Smooth muscle cell (in vitro differentiated cells): ENCODE measurements at regions not wholly inside any gene's neighbourhood (a gene's known extent, or its start where the extent isn't known, plus 50 kb on each side); places are given as distances from the start of the nearest gene placed in this dataset.

Experiments
- DNase-seq: peaks from one replicate; lab custom pipeline; 2025; ENCODE audit not compliant: unreplicated experiment; lab: John Stamatoyannopoulos, UW
- H2AFZ ChIP-seq: fragments of 200-600 bp; sonication (generic); 2 replicates; pipeline ENCODE4 v1.6.0; 2016; ENCODE audit warnings: antibody characterized with exemption, low read depth, mild to moderate bottlenecking
- H3F3A ChIP-seq: fragments of 200-600 bp; sonication (generic); 2 replicates; pipeline ENCODE4 v1.6.0; 2017; ENCODE audit warnings: antibody characterized with exemption, low read depth
- H3K27ac ChIP-seq: fragments of 200-600 bp; sonication (generic); 2 replicates; pipeline ENCODE4 v1.5.1; 2016; ENCODE audit warnings: low read depth, mild to moderate bottlenecking
- H3K27me3 ChIP-seq: fragments of 200-600 bp; sonication (generic); 2 replicates; pipeline ENCODE4 v1.6.1; 2016; ENCODE audit warnings: low read depth, mild to moderate bottlenecking
- H3K36me3 ChIP-seq: fragments of 200-600 bp; sonication (generic); 2 replicates; pipeline ENCODE4 v1.5.1; 2016; ENCODE audit warnings: low read depth
- H3K4me1 ChIP-seq: fragments of 200-600 bp; sonication (generic); 2 replicates; pipeline ENCODE4 v1.5.1; 2016; ENCODE audit warnings: low read depth
- H3K4me2 ChIP-seq: fragments of 200-600 bp; sonication (generic); 2 replicates; pipeline ENCODE4 v1.6.0; 2016; ENCODE audit warnings: mild to moderate bottlenecking
- H3K4me3 ChIP-seq: fragments of 200-600 bp; sonication (generic); 2 replicates; pipeline ENCODE4 v1.5.1; 2016; ENCODE audit warnings: mild to moderate bottlenecking
- H3K79me2 ChIP-seq: fragments of 200-600 bp; sonication (generic); 2 replicates; pipeline ENCODE4 v1.6.0; 2016; ENCODE audit warnings: low read depth, mild to moderate bottlenecking
- H3K9ac ChIP-seq: fragments of 200-600 bp; sonication (generic); 2 replicates; pipeline ENCODE4 v1.6.0; 2016; ENCODE audit warnings: low read depth
- H3K9me3 ChIP-seq: fragments of 200-600 bp; sonication (generic); replicated peaks from 2 replicates; pipeline ENCODE4 v1.5.1; 2016; ENCODE audit warnings: low read depth
- H4K20me1 ChIP-seq: fragments of 200-600 bp; sonication (generic); 2 replicates; pipeline ENCODE4 v1.6.0; 2016; ENCODE audit warnings: low read depth
- WGBS: methylation state at CpG from one replicate; pipeline ENCODE4 v1.1.7; 2016; ENCODE audit warnings: low lambda C conversion rate; 5-methylcytosine and 5-hydroxymethylcytosine counted together
- TF ChIP-seq, protein P1 (sequence below): fragments of 200-600 bp; sonication (generic); IDR thresholded peaks from 2 replicates; pipeline ENCODE4 v1.5.1; 2017; ENCODE audit warnings: borderline replicate concordance, mild to moderate bottlenecking, antibody characterized with exemption; ENCODE audit not compliant: insufficient read depth, poor library complexity, severe bottlenecking

DNA sequence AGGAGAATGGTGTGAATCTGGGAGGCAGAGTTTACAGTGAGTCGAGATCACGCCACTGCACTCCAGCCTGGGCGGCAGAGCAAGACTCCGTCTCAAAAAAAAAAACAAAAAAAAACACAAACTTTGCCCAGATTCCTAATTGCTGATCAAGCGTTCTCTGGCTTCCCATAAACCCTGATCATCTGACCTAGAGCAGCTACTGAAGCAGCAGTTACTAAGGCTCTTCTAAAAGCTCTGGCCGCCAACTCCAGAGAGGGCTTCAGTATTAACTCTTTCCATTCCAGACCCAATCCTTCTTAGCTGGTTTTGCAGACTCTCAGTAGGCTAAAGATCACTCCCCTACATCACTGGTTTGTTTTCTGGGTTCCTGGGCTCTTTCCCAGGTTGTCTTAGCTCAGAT lies 201.6 kb downstream of the IGSF11 start:
- Histone ChIP-seq H3K4me3 (no peak overlapping the region), H2AFZ (no peak overlapping the region), H4K20me1 (no peaks in the 10 kb centered on the region), H3K79me2 (no peaks in the 10 kb centered on the region), H3K4me1 (no peaks in the 10 kb centered on the region), H3K4me2 (no peak overlapping the region), H3K9me3 (no peaks in the 10 kb centered on the region), H3K27ac (no peak overlapping the region), H3K9ac (no peak overlapping the region), H3K36me3 (no peaks in the 10 kb centered on the region), H3K27me3 (no peaks in the 10 kb centered on the region), H3F3A (no peaks in the 10 kb centered on the region)
- TF ChIP-seq, protein P1, sequence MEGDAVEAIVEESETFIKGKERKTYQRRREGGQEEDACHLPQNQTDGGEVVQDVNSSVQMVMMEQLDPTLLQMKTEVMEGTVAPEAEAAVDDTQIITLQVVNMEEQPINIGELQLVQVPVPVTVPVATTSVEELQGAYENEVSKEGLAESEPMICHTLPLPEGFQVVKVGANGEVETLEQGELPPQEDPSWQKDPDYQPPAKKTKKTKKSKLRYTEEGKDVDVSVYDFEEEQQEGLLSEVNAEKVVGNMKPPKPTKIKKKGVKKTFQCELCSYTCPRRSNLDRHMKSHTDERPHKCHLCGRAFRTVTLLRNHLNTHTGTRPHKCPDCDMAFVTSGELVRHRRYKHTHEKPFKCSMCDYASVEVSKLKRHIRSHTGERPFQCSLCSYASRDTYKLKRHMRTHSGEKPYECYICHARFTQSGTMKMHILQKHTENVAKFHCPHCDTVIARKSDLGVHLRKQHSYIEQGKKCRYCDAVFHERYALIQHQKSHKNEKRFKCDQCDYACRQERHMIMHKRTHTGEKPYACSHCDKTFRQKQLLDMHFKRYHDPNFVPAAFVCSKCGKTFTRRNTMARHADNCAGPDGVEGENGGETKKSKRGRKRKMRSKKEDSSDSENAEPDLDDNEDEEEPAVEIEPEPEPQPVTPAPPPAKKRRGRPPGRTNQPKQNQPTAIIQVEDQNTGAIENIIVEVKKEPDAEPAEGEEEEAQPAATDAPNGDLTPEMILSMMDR: no peak
- no peak for DNase-seq
- WGBS: 27% methylated on average over 6 of the region's 6 CpGs

DNA sequence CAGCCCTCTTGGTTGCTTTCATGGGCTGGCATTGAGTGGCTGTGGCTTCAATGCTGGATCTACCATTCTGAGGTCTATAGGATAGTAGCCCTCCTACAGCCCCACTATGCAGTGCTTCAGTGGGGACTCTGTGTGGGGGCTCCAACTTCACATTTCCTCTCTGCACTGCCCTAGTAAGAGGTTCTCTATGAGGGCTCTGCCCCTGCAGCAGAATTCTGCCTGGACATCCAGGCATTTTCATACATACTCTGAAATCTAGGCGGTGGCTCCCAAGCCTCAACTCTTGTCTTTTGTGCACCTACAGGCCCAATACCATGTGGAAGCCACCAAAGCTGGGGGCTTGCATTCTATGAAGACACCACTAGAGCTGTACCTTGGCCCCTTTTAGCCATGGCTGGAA lies 195.8 kb downstream of the IGSF11 start:
- 44% methylated on average over 1 of the region's 1 CpG for WGBS
- Histone ChIP-seq H4K20me1 (no peaks in the 10 kb centered on the region), H3K9ac (no peak overlapping the region), H3K27ac (no peak overlapping the region), H3K4me3 (no peak overlapping the region), H3K27me3 (no peaks in the 10 kb centered on the region), H3F3A (no peaks in the 10 kb centered on the region), H3K79me2 (no peaks in the 10 kb centered on the region), H3K4me2 (no peak overlapping the region), H3K4me1 (no peaks in the 10 kb centered on the region), H2AFZ (no peak overlapping the region), H3K9me3 (peaks cover 11% of the 10 kb centered on the region), H3K36me3 (no peaks in the 10 kb centered on the region)
- DNase-seq: no peak
- TF ChIP-seq, protein P1: no peak

DNA sequence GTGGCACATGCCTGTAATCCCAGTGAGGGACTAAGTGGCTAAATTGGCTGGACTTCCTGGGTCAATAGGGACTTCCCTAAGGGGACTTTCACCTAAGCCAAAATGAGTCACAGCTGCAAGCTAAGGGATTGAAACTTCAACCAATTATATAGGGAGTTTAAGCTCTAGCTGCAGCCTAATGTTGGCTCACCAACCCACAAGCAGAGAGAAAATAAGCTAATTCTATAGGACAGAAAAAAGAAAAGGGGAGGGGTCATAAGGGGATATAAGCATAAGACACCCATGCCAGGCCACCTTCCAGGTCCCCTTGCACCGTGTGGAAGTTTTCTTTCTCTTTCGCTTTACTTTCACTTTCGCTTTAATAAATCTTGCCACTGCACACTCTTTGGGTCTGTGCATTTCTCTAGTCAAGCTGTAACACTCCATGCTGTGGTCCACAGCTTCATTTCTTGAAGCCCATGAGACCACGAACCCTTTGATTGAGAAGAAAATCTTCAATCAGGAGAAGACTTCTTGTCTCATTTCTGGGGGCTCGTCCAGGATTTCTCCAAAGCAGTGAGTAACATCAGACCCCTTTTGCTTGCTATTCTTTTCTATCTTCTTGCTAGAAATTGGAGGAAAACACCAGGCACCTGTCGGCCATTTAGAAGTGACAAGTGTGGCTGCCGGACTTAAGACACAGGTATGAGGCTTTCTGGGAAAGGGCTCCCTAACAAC lies 192.3 kb downstream of the IGSF11 start:
- Histone ChIP-seq H3K27me3 (no peaks in the 10 kb centered on the region), H4K20me1 (no peaks in the 10 kb centered on the region), H3K4me2 (no peak overlapping the region), H3K79me2 (no peaks in the 10 kb centered on the region), H3K36me3 (no peaks in the 10 kb centered on the region), H3K27ac (no peak overlapping the region), H3K9me3 (peaks cover 11% of the 10 kb centered on the region), H2AFZ (no peak overlapping the region), H3K9ac (no peak overlapping the region), H3F3A (no peaks in the 10 kb centered on the region), H3K4me3 (no peak overlapping the region), H3K4me1 (no peaks in the 10 kb centered on the region)
- 96% methylated on average over 7 of the region's 7 CpGs for whole genome bisulfite sequencing
- no peak for DNase-seq
- TF ChIP-seq, protein P1: no peak

DNA sequence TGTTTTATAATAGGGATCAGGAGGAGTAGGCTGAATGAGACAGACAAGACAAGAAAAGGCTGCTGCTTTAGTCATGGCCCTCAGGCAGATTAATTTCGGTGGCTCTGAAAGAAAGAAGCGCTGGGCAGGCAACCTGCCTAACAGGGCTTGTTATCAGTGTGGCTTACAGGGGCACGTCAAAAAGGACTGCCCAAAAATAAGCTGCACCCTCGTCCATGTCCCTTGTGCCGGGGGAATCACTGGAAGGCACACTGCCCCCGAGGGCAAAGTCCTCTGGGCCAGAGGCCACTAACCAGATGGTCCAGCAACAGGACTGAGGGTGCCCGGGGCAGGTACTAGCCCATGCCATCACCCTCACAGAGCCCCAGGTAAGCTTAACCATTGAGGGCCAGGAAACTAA lies 188.5 kb downstream of the IGSF11 start:
- Histone ChIP-seq H3F3A (no peaks in the 10 kb centered on the region), H3K27me3 (no peaks in the 10 kb centered on the region), H3K9ac (no peak overlapping the region), H3K9me3 (peaks cover 9% of the 10 kb centered on the region), H3K4me2 (no peak overlapping the region), H4K20me1 (no peaks in the 10 kb centered on the region), H2AFZ (no peak overlapping the region), H3K4me3 (no peak overlapping the region), H3K79me2 (no peaks in the 10 kb centered on the region), H3K27ac (no peak overlapping the region), H3K36me3 (no peaks in the 10 kb centered on the region), H3K4me1 (no peaks in the 10 kb centered on the region)
- TF ChIP-seq, protein P1: no peak
- 83% methylated on average over 7 of the region's 7 CpGs for WGBS
- no peak for DNase-seq
